ENCODE measurements at regions not wholly inside any gene's neighbourhood (a gene's known extent, or its start where the extent isn't known, plus 50 kb on each side); places are given as distances from the start of the nearest gene placed in this dataset.

- TF ChIP-seq, protein P1, sequence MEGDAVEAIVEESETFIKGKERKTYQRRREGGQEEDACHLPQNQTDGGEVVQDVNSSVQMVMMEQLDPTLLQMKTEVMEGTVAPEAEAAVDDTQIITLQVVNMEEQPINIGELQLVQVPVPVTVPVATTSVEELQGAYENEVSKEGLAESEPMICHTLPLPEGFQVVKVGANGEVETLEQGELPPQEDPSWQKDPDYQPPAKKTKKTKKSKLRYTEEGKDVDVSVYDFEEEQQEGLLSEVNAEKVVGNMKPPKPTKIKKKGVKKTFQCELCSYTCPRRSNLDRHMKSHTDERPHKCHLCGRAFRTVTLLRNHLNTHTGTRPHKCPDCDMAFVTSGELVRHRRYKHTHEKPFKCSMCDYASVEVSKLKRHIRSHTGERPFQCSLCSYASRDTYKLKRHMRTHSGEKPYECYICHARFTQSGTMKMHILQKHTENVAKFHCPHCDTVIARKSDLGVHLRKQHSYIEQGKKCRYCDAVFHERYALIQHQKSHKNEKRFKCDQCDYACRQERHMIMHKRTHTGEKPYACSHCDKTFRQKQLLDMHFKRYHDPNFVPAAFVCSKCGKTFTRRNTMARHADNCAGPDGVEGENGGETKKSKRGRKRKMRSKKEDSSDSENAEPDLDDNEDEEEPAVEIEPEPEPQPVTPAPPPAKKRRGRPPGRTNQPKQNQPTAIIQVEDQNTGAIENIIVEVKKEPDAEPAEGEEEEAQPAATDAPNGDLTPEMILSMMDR (IDR thresholded peaks at IDR 0.05; ENCODE audit: low read depth, low read length) = no peak
- DNase-seq (ENCODE audit: low read depth in 1 of 2, low spot score in 1 of 2) = no peak
- Histone ChIP-seq H3K9me3 (ENCODE audit: low read depth) (no peaks in the 10 kb centered on the region), H3K27me3 (no peaks in the 10 kb centered on the region), H3K36me3 (no peaks in the 10 kb centered on the region), H3K4me1 (ENCODE audit: low read depth) (peaks cover 6% of the 10 kb centered on the region), H3K27ac (no peak overlapping the region), H3K4me3 (no peak overlapping the region)
Measured at GRCh38 chr3:150073031-150073430, 102.3 kb upstream of the PFN2 start.

- Histone ChIP-seq H3K36me3 (no peaks in the 10 kb centered on the region), H3K4me1 (ENCODE audit: low read depth) (peaks cover 6% of the 10 kb centered on the region), H3K4me3 (no peak overlapping the region), H3K27ac (no peak overlapping the region), H3K27me3 (no peaks in the 10 kb centered on the region), H3K9me3 (ENCODE audit: low read depth) (no peaks in the 10 kb centered on the region)
- TF ChIP-seq, protein P1 (IDR thresholded peaks at IDR 0.05; ENCODE audit: low read depth, low read length) = no peak
- DNase-seq (ENCODE audit: low read depth in 1 of 2, low spot score in 1 of 2) = no peak
Measured at GRCh38 chr3:150072576-150072975, 101.9 kb upstream of the PFN2 start.

DNA sequence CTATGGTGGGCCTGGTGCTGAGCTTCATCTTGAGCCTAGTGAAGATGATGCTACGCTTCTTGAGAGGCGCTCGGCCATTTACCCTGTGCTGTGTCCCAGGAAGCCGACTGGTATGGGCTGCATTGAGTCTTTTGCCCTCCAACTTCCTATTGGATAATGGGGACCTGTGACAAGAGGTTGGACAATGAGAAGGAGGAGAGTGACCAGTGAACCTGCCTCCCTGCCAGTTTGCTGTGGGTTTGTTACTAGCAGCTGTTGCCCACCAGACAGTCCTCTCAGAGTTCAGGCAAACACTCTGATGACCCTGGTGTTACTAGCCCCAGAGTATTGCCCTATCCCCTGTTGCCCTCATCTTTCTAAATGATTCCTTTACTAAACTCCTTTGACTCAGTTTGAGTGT, 99.6 kb upstream of the PFN2 start:
- H3K9me3 ChIP-seq (ENCODE audit: low read depth) = no peaks in the 10 kb centered on the region
- no peak overlapping the region for H3K27ac ChIP-seq
- H3K27me3 ChIP-seq = no peaks in the 10 kb centered on the region
- H3K36me3 ChIP-seq = no peaks in the 10 kb centered on the region
- no peak overlapping the region for H3K4me3 ChIP-seq
- peaks cover 6% of the 10 kb centered on the region for H3K4me1 ChIP-seq (ENCODE audit: low read depth)
- no peak for DNase-seq (ENCODE audit: low read depth in 1 of 2, low spot score in 1 of 2)
- TF ChIP-seq, protein P1 (IDR thresholded peaks at IDR 0.05; ENCODE audit: low read depth, low read length) = no peak

GRCh38 chr3:150069633-150070032, 98.9 kb upstream of the PFN2 start:
- no peak for DNase-seq (ENCODE audit: low read depth in 1 of 2, low spot score in 1 of 2)
- H3K27me3 ChIP-seq = no peaks in the 10 kb centered on the region
- H3K4me1 ChIP-seq (ENCODE audit: low read depth) = peaks cover 6% of the 10 kb centered on the region
- no peaks in the 10 kb centered on the region for H3K9me3 ChIP-seq (ENCODE audit: low read depth)
- no peaks in the 10 kb centered on the region for H3K36me3 ChIP-seq
- H3K27ac ChIP-seq = no peak overlapping the region
- TF ChIP-seq, protein P1 (IDR thresholded peaks at IDR 0.05; ENCODE audit: low read depth, low read length) = no peak
- no peak overlapping the region for H3K4me3 ChIP-seq

DNA sequence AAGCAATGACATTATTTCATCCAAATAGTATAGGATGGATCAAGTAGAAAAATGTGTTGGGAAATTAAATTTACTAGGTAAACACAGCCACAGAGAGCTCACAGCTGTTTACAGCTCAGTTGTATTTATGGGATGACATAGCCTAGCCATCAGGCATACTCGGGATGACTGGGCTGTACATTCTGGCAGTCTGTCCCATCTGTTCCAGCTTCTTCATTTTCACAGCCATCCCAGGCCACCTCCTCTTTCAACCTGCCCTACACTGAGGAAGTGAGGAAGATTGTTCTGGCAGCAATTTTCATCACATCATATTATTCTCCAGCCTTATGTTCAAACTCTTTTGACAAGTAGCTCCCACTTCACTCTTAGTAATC, 98.4 kb upstream of the PFN2 start:
- TF ChIP-seq, protein P1 (IDR thresholded peaks at IDR 0.05; ENCODE audit: low read depth, low read length) = no peak
- Histone ChIP-seq H3K4me3 (no peak overlapping the region), H3K27ac (no peak overlapping the region), H3K9me3 (ENCODE audit: low read depth) (no peaks in the 10 kb centered on the region), H3K27me3 (no peaks in the 10 kb centered on the region), H3K4me1 (ENCODE audit: low read depth) (peaks cover 6% of the 10 kb centered on the region), H3K36me3 (no peaks in the 10 kb centered on the region)
- DNase-seq (ENCODE audit: low read depth in 1 of 2, low spot score in 1 of 2) = no peak

All from cardiac muscle cell (in vitro differentiated cells and primary cell).